H1 (cell line): ENCODE measurements at regions not wholly inside any gene's neighbourhood (a gene's known extent, or its start where the extent isn't known, plus 50 kb on each side); places are given as distances from the start of the nearest gene placed in this dataset.

ENCODE experiments used
- CTCF ChIA-PET: fragments of 300-600 bp; sonication (Branson Sonifier 250); formaldehyde crosslinking; loops from one replicate; lab custom pipeline; 2021; ENCODE audit not compliant: partially characterized antibody; lab: Charles Lee
- POLR2A ChIA-PET: fragments of 300-600 bp; sonication (Branson Sonifier 250); formaldehyde crosslinking; loops from one replicate; lab custom pipeline; 2021; ENCODE audit warnings: inconsistent platforms; ENCODE audit not compliant: partially characterized antibody; lab: Charles Lee
- DNase-seq, 2 experiments: peaks; one replicate each; pipeline versions ENCODE4 v3.0.0 to v3.0.0-alpha.2; 2010 to 2022; ENCODE audit warnings: low spot score in 2 of 2, low read depth in 1 of 2, mixed read lengths in 1 of 2
- FAIRE-seq: peaks from 2 replicates; lab custom pipeline; 2011; peaks lifted over from hg19 to GRCh38; lab: Jason Lieb, UNC
- H2AFZ ChIP-seq: 2 replicates; pipeline ENCODE4 v1.8.1; 2012; ENCODE audit warnings: low read length, inconsistent platforms
- H2AK5ac ChIP-seq: 2 replicates; pipeline ENCODE4 v1.6.1; 2013; ENCODE audit warnings: low read depth, low read length
- H2BK120ac ChIP-seq: replicated peaks from 2 replicates; pipeline ENCODE3; 2013; ENCODE audit warnings: low read depth, low read length, inconsistent platforms
- H2BK12ac ChIP-seq: 2 replicates; pipeline ENCODE4 v1.6.1; 2013; ENCODE audit warnings: low read depth, low read length
- H2BK15ac ChIP-seq: 2 replicates; pipeline ENCODE4 v1.6.1; 2013; ENCODE audit warnings: low read length
- H2BK20ac ChIP-seq: 2 replicates; pipeline ENCODE4 v1.6.1; 2013; ENCODE audit warnings: low read length
- H2BK5ac ChIP-seq: 2 replicates; pipeline ENCODE4 v1.6.1; 2013; ENCODE audit warnings: low read depth, low read length
- H3K14ac ChIP-seq: 2 replicates; pipeline ENCODE4 v1.6.1; 2013; ENCODE audit warnings: inconsistent platforms; ENCODE audit not compliant: insufficient read length
- H3K18ac ChIP-seq: 2 replicates; pipeline ENCODE4 v1.6.1; 2013; ENCODE audit warnings: low read length; ENCODE audit errors: extremely low read depth
- H3K23ac ChIP-seq: 2 replicates; pipeline ENCODE4 v1.6.1; 2013; ENCODE audit warnings: inconsistent platforms; ENCODE audit not compliant: insufficient read length
- H3K23me2 ChIP-seq: 2 replicates; pipeline ENCODE4 v1.6.1; 2013; ENCODE audit warnings: low read depth, low read length
- H3K27ac ChIP-seq: 2 replicates; pipeline ENCODE4 v1.6.1; 2011; ENCODE audit warnings: low read depth, low read length, inconsistent platforms
- H3K27me3 ChIP-seq, 4 experiments: replicated peaks in 1 of 4; 1 replicate in 1 of 4; 2 replicates in 3 of 4; pipeline versions ENCODE4 v1.6.1 to v1.8.1; 2011 to 2013; ENCODE audit warnings: low read length in 3 of 4, mild to moderate bottlenecking in 3 of 4, inconsistent platforms in 2 of 4, mixed read lengths in 2 of 4, moderate library complexity in 1 of 4; ENCODE audit not compliant: control insufficient read depth in 3 of 4, insufficient read depth in 3 of 4; ENCODE audit errors: extremely low read depth in 1 of 4
- H3K36me3 ChIP-seq, 4 experiments: 2 replicates each; pipeline versions ENCODE4 v1.6.1 to v1.8.1; 2011 to 2013; ENCODE audit warnings: mild to moderate bottlenecking in 4 of 4, low read length in 3 of 4, moderate library complexity in 2 of 4, control low read depth in 1 of 4, inconsistent platforms in 1 of 4; ENCODE audit not compliant: insufficient read depth in 4 of 4, control insufficient read depth in 2 of 4
- H3K4ac ChIP-seq: replicated peaks from 2 replicates; pipeline ENCODE3; 2013; ENCODE audit warnings: low read length, low read depth, mixed read lengths, inconsistent platforms; ENCODE audit not compliant: insufficient read length
- H3K4me1 ChIP-seq, 4 experiments: replicated peaks in 1 of 4; 1 replicate in 1 of 4; 2 replicates in 3 of 4; pipeline versions ENCODE4 v1.6.1 to v1.8.1; 2011 to 2013; ENCODE audit warnings: low read length in 3 of 4, inconsistent platforms in 2 of 4, mixed read lengths in 1 of 4; ENCODE audit not compliant: insufficient read depth in 4 of 4, control insufficient read depth in 3 of 4
- H3K4me2 ChIP-seq, 2 experiments: 2 replicates each; pipeline versions ENCODE4 v1.6.1 to v1.8.1; 2011 to 2013; ENCODE audit warnings: low read depth in 2 of 2, low read length in 2 of 2, control low read depth in 1 of 2, inconsistent platforms in 1 of 2, mild to moderate bottlenecking in 1 of 2; ENCODE audit not compliant: insufficient read depth in 1 of 2
- H3K4me3 ChIP-seq, 4 experiments: fragments of 200-600, 300-600 bp in 1 of 4; sonication (generic), shearing (Covaris generic), sonication (Bioruptor Twin) in 1 of 4; 2 replicates each; pipeline versions ENCODE4 v1.5.1 to v1.8.1; 2011 to 2016; ENCODE audit warnings: low read length in 4 of 4, low read depth in 3 of 4, control low read depth in 2 of 4, inconsistent platforms in 2 of 4, mild to moderate bottlenecking in 2 of 4, mixed read lengths in 1 of 4, moderate library complexity in 1 of 4; ENCODE audit not compliant: insufficient read depth in 2 of 4; ENCODE audit errors: extremely low read depth in 1 of 4
- H3K56ac ChIP-seq: replicated peaks from 2 replicates; pipeline ENCODE3; 2013; ENCODE audit warnings: low read depth, mild to moderate bottlenecking, mixed read lengths, low read length, inconsistent platforms; ENCODE audit not compliant: insufficient read length
- H3K79me1 ChIP-seq: 2 replicates; pipeline ENCODE4 v1.6.1; 2013; ENCODE audit warnings: low read depth, low read length, control low read depth
- H3K79me2 ChIP-seq, 2 experiments: 2 replicates each; pipeline versions ENCODE4 v1.6.1 to v1.8.1; 2012 to 2013; ENCODE audit warnings: low read length in 2 of 2, mild to moderate bottlenecking in 2 of 2, inconsistent platforms in 1 of 2; ENCODE audit not compliant: insufficient read depth in 2 of 2, control insufficient read depth in 1 of 2
- H3K9ac ChIP-seq, 4 experiments: replicated peaks in 1 of 4; 1 replicate in 1 of 4; 2 replicates in 3 of 4; pipeline versions ENCODE4 v1.6.1 to v1.8.1; 2011 to 2013; ENCODE audit warnings: low read depth in 3 of 4, low read length in 3 of 4, control low read depth in 2 of 4, mild to moderate bottlenecking in 2 of 4, moderate library complexity in 2 of 4, inconsistent platforms in 1 of 4; ENCODE audit errors: extremely low read depth in 1 of 4
- H3K9me3 ChIP-seq, 2 experiments: 2 replicates each; pipeline versions ENCODE4 v1.6.1 to v1.8.1; 2012 to 2013; ENCODE audit warnings: mild to moderate bottlenecking in 2 of 2, moderate library complexity in 2 of 2, control low read depth in 1 of 2, inconsistent platforms in 1 of 2, low read depth in 1 of 2, low read length in 1 of 2, mixed read lengths in 1 of 2; ENCODE audit not compliant: insufficient read depth in 2 of 2
- H4K20me1 ChIP-seq, 2 experiments: replicated peaks in 1 of 2; 2 replicates each; pipeline versions ENCODE3 to v1.8.1; 2011 to 2013; ENCODE audit warnings: inconsistent platforms in 2 of 2, low read length in 2 of 2, mild to moderate bottlenecking in 1 of 2; ENCODE audit not compliant: insufficient read depth in 2 of 2, control insufficient read depth in 1 of 2
- H4K5ac ChIP-seq: 2 replicates; pipeline ENCODE4 v1.6.1; 2013; ENCODE audit warnings: low read length, low read depth, mixed read lengths, inconsistent platforms; ENCODE audit not compliant: insufficient read length
- H4K8ac ChIP-seq: 2 replicates; pipeline ENCODE4 v1.8.0; 2013; ENCODE audit warnings: mild to moderate bottlenecking, moderate library complexity, low read length, inconsistent platforms; ENCODE audit not compliant: insufficient read depth; ENCODE audit errors: extremely low read depth
- H4K91ac ChIP-seq: replicated peaks from 2 replicates; pipeline ENCODE3; 2013; ENCODE audit warnings: low read length, mixed read lengths, inconsistent platforms; ENCODE audit not compliant: insufficient read length
- ATF2 ChIP-seq: IDR thresholded peaks from 2 replicates; pipeline ENCODE4 v1.6.1; 2012; ENCODE audit warnings: low read length, inconsistent platforms
- BACH1 ChIP-seq: IDR thresholded peaks from 2 replicates; pipeline ENCODE4 v1.6.1; 2012; ENCODE audit warnings: low read length, improper control_type of control experiment
- CHD2 ChIP-seq: IDR thresholded peaks from 2 replicates; pipeline ENCODE4 v1.6.1; 2012; ENCODE audit warnings: low read length, improper control_type of control experiment
- HDAC6 ChIP-seq: IDR thresholded peaks from one replicate; pipeline ENCODE4 v1.7.1; 2012; ENCODE audit warnings: low read depth, mild to moderate bottlenecking, inconsistent platforms, low read length, moderate library complexity
- KDM4A ChIP-seq: IDR thresholded peaks from one replicate; pipeline ENCODE4 v1.7.1; 2012; ENCODE audit warnings: low read depth, mild to moderate bottlenecking, moderate library complexity, low read length, inconsistent platforms; ENCODE audit not compliant: severe bottlenecking
- NANOG ChIP-seq: IDR thresholded peaks from 2 replicates; pipeline ENCODE4 v1.6.1; 2011; ENCODE audit warnings: low read length, low read depth, mild to moderate bottlenecking, inconsistent platforms; ENCODE audit not compliant: insufficient read depth, poor library complexity, severe bottlenecking
- PHF8 ChIP-seq: fragments of 200-600 bp; sonication (generic); conservative IDR thresholded peaks from 2 replicates; pipeline ENCODE4 v1.7.1; 2012; ENCODE audit warnings: low read depth, mild to moderate bottlenecking, inconsistent platforms, low read length, moderate library complexity
- RBBP5 ChIP-seq: IDR thresholded peaks from 2 replicates; pipeline ENCODE4 v1.7.1; 2012; ENCODE audit warnings: low read depth, mild to moderate bottlenecking, inconsistent platforms, low read length, moderate library complexity, borderline replicate concordance
- RXRA ChIP-seq: IDR thresholded peaks from 2 replicates; pipeline ENCODE4 v1.6.1; 2011; ENCODE audit warnings: low read depth, mild to moderate bottlenecking, low read length, moderate library complexity; ENCODE audit not compliant: insufficient read depth
- SRF ChIP-seq: IDR thresholded peaks from 2 replicates; pipeline ENCODE4 v1.6.1; 2011; ENCODE audit warnings: mild to moderate bottlenecking, low read depth, low read length, moderate library complexity
- TCF12 ChIP-seq: IDR thresholded peaks from 2 replicates; pipeline ENCODE4 v1.6.1; 2011; ENCODE audit warnings: low read depth, mild to moderate bottlenecking, low read length
- WGBS, 2 experiments: shearing (Covaris generic) in 1 of 2; methylation state at CpG; one replicate each; pipeline versions ENCODE4 v1.1.6 to v1.1.7; 2013 to 2015; ENCODE audit warnings: low lambda C conversion rate in 2 of 2, mixed read lengths in 2 of 2, inconsistent platforms in 1 of 2, low coverage in 1 of 2, missing lambda C conversion rate in 1 of 2; ENCODE audit not compliant: insufficient replicate concordance in 2 of 2, insufficient coverage in 1 of 2, insufficient read length in 1 of 2; ENCODE audit errors: extremely low coverage in 1 of 2, missing lambda C conversion rate in 1 of 2; 5-methylcytosine and 5-hydroxymethylcytosine counted together

DNA sequence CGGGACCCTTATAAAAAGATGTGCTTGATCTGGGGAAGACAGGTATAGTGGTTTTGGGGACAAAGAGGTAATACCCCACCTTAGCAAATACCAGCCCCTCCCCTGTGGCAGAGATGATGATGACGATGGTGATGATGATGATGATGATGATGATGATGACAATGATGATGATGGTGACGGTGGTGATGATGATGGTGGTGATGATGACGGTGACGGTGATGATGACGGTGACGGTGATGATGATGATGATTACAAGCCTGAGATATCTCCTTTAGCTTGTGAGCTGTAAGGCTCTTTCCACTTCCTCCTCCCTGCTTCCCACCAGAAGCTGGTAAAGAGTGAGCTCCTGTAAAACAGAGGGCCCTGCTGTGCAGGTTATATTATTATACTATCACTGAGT lies 89.5 kb upstream of the TMEM45B start:
- Histone ChIP-seq H3K27ac (no peak overlapping the region), H3K36me3 (no peaks in the 10 kb centered on the region), H3K4me1 (no peaks in the 10 kb centered on the region), H4K91ac (no peak overlapping the region), H3K4ac (no peak overlapping the region), H3K27me3 (no peaks in the 10 kb centered on the region), H3K14ac (no peak overlapping the region), H3K79me2 (no peaks in the 10 kb centered on the region), H3K23me2 (peaks cover 2% of the 10 kb centered on the region; the same call in 1 of the 2 replicates), H2AK5ac (no peak overlapping the region), H3K18ac (no peak overlapping the region), H3K4me3 (no peak overlapping the region), H3K9me3 (no peaks in the 10 kb centered on the region), H3K9ac (no peak overlapping the region), H3K56ac (no peak overlapping the region), H2BK120ac (no peak overlapping the region), H4K20me1 (no peaks in the 10 kb centered on the region), H2BK5ac (no peak overlapping the region), H3K23ac (no peak overlapping the region), H4K5ac (no peak overlapping the region), H4K8ac (no peak overlapping the region), H3K4me2 (no peak overlapping the region), H2BK20ac (no peak overlapping the region), H2BK15ac (no peak overlapping the region), H2BK12ac (no peak overlapping the region), H3K79me1 (no peaks in the 10 kb centered on the region), H2AFZ (no peak overlapping the region)
- FAIRE-seq (no peak), DNase-seq (no peak)
- POLR2A ChIA-PET: no interaction called here
- CTCF ChIA-PET: interaction anchor here (0.8 to 5.8 kb wide), 7 partner anchors 23 to 118 kb away, joined by 3 to 33 read pairs (median 3); no protein-coding TSS in a partner anchor
- TF ChIP-seq CHD2: no peak
- no peak for TF ChIP-seq ATF2
- no peak for TF ChIP-seq TCF12
- TF ChIP-seq BACH1: no peak
- TF ChIP-seq PHF8: no peak
- no peak for TF ChIP-seq NANOG
- TF ChIP-seq SRF: no peak
- no peak for TF ChIP-seq KDM4A
- TF ChIP-seq RXRA: no peak
- TF ChIP-seq RBBP5: no peak
- no peak for TF ChIP-seq HDAC6
- WGBS, 2 experiments: 86% methylated on average over 7 of the region's 7 CpGs; no CpG with 5 or more reads in 1 of the 2 experiments
